GM12878 (cell line): ENCODE measurements at regions not wholly inside any gene's neighbourhood (a gene's known extent, or its start where the extent isn't known, plus 50 kb on each side); places are given as distances from the start of the nearest gene placed in this dataset.

Source experiments
- ATAC-seq: fragments of 200-7000 bp; cut with Tn5 transposase; 3 replicates; pipeline ENCODE4 v1.9.1; 2020; ENCODE audit warnings: mild to moderate bottlenecking, moderate library complexity
- BruUV-seq: library from RNA; stranded (reverse); fragments of 400-500 nt; replicated peaks from 2 replicates; lab custom pipeline; 2021; lab: Mats Ljungman, UMichigan
- CTCF ChIA-PET: fragments of 300-600 bp; sonication (Branson Sonifier 250); formaldehyde crosslinking; extraction: SDS; loops from one replicate; lab custom pipeline; 2021; ENCODE audit warnings: inconsistent platforms; lab: Yijun Ruan, JAX
- POLR2A ChIA-PET: fragments of 350-600 bp; formaldehyde crosslinking; extraction: SDS; loops from one replicate; lab custom pipeline; 2021; ENCODE audit warnings: inconsistent platforms; lab: Charles Lee
- RAD21 ChIA-PET: fragments of 300-600 bp; sonication (Branson Sonifier 250); formaldehyde crosslinking; loops from one replicate; lab custom pipeline; 2023; ENCODE audit warnings: antibody characterized with exemption; ENCODE audit not compliant: unreplicated experiment; lab: Charles Lee
- SMC1A ChIA-PET: fragments of 300-600 bp; sonication (Branson Sonifier 250); formaldehyde crosslinking; loops from one replicate; lab custom pipeline; 2023; ENCODE audit not compliant: unreplicated experiment, uncharacterized antibody; lab: Charles Lee
- DNase-seq: peaks from one replicate; pipeline ENCODE4 v3.0.0-alpha.2; 2011; ENCODE audit warnings: low read depth, low spot score
- FAIRE-seq: peaks from 3 replicates; lab custom pipeline; 2011; peaks lifted over from hg19 to GRCh38; lab: Jason Lieb, UNC
- H2AFZ ChIP-seq: 2 replicates; pipeline ENCODE4 v1.6.0; 2011; ENCODE audit warnings: low read depth, low read length, control low read depth; ENCODE audit not compliant: control insufficient read depth
- H3K27ac ChIP-seq: 2 replicates; pipeline ENCODE4 v1.5.1; 2011; ENCODE audit warnings: control low read depth; ENCODE audit not compliant: control insufficient read depth, insufficient read depth
- H3K27me3 ChIP-seq, 2 experiments: replicated peaks in 1 of 2; 2 replicates each; pipeline versions ENCODE4 v1.6.0 to v1.6.1; 2011; ENCODE audit warnings: low read length in 1 of 2; ENCODE audit not compliant: control insufficient read depth in 2 of 2, insufficient read depth in 2 of 2
- H3K36me3 ChIP-seq, 2 experiments: 2 replicates each; pipeline ENCODE4 v1.5.1; 2011; ENCODE audit warnings: low read length in 1 of 2; ENCODE audit not compliant: control insufficient read depth in 2 of 2, insufficient read depth in 2 of 2
- H3K4me1 ChIP-seq: 2 replicates; pipeline ENCODE4 v1.6.1; 2011; ENCODE audit warnings: mild to moderate bottlenecking, low read length, moderate library complexity, mixed read lengths; ENCODE audit not compliant: control insufficient read depth, insufficient read depth
- H3K4me2 ChIP-seq: 2 replicates; pipeline ENCODE4 v1.6.0; 2011; ENCODE audit warnings: control low read depth; ENCODE audit not compliant: control insufficient read depth, insufficient read depth
- H3K4me3 ChIP-seq: fragments of 200-600 bp; sonication (generic); 2 replicates; pipeline ENCODE4 v1.5.1; 2016
- H3K79me2 ChIP-seq: 2 replicates; pipeline ENCODE4 v1.6.0; 2011; ENCODE audit warnings: low read length; ENCODE audit not compliant: control insufficient read depth, insufficient read depth
- H3K9ac ChIP-seq: 2 replicates; pipeline ENCODE4 v1.8.0; 2011; ENCODE audit warnings: low read length, control low read depth, mixed read lengths; ENCODE audit not compliant: control insufficient read depth, insufficient read depth
- H3K9me3 ChIP-seq: replicated peaks from 3 replicates; pipeline ENCODE4 v1.5.1; 2011; ENCODE audit warnings: mild to moderate bottlenecking, low read length; ENCODE audit not compliant: control insufficient read depth, insufficient read depth
- H4K20me1 ChIP-seq: 2 replicates; pipeline ENCODE4 v1.6.0; 2011; ENCODE audit not compliant: control insufficient read depth, insufficient read depth
- MTA2 ChIP-seq: fragments of 450-650 bp; IDR thresholded peaks from 2 replicates; pipeline ENCODE4 v1.6.1; 2016; ENCODE audit warnings: low read depth, mild to moderate bottlenecking, moderate library complexity
- SMARCA5 ChIP-seq: fragments of 450-650 bp; IDR thresholded peaks from 2 replicates; pipeline ENCODE4 v1.6.1; 2017; ENCODE audit warnings: mild to moderate bottlenecking
- SUZ12 ChIP-seq: fragments of 200-600 bp; sonication (generic); IDR thresholded peaks from one replicate; pipeline ENCODE4 v1.6.1; 2018; ENCODE audit warnings: antibody characterized with exemption, mild to moderate bottlenecking; ENCODE audit not compliant: unreplicated experiment
- ZNF217 ChIP-seq: fragments of 450-650 bp; IDR thresholded peaks from 2 replicates; pipeline ENCODE4 v1.6.1; 2017; ENCODE audit warnings: antibody characterized with exemption, mild to moderate bottlenecking
- WGBS: methylation state at CpG from one replicate; pipeline ENCODE4 v1.1.6; 2016; ENCODE audit warnings: low lambda C conversion rate; ENCODE audit not compliant: insufficient replicate concordance, insufficient coverage; ENCODE audit errors: missing lambda C conversion rate; 5-methylcytosine and 5-hydroxymethylcytosine counted together
- in situ Hi-C: fragments of 300-500 bp; cut with MboI; formaldehyde crosslinking; loops from 9 replicates; pipeline ENCODE4 v1.14.3; 2018; ENCODE audit warnings: mixed read lengths
- intact Hi-C: fragments of 100-400 bp; cut with micrococcal nuclease; formaldehyde crosslinking; loops from one replicate; pipeline ENCODE4 v1.14.2; 2022; ENCODE audit not compliant: unreplicated experiment
- TF ChIP-seq, protein P1 (sequence below): fragments of 450-650 bp; IDR thresholded peaks from 2 replicates; pipeline ENCODE4 v1.6.1; 2016; ENCODE audit warnings: mild to moderate bottlenecking
- TF ChIP-seq, protein P2 (sequence below): fragments of 450-650 bp; conservative IDR thresholded peaks from 2 replicates; pipeline ENCODE4 v1.6.1; 2017; ENCODE audit warnings: mild to moderate bottlenecking, moderate library complexity

DNA sequence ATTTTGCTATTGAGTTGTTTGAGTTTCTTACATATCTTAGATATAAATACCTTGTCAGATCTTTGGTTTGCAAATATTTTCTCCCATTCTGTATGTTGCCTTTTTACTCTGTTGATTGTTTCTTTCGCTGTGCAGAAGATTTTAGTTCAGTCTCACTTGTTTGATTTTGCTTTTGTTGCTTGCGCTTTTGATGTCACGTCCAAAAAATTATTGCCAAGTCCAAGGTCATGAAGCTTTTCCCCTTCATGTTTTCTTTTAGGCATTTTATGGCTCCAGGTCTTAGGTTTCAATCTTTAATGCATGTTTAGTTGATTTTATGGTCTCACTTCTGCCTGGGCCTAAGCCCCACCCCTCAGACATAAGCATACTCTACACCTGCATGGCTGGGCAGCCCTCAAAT is 131.5 kb upstream of the TNC start:
- no peak for FAIRE-seq
- no peaks in the 10 kb centered on the region for H3K36me3 ChIP-seq
- no peak for DNase-seq
- no peaks in the 10 kb centered on the region for H4K20me1 ChIP-seq
- ChIA-PET CTCF (no interaction called here), RAD21 (no interaction called here), POLR2A (no interaction called here), SMC1A (no interaction called here)
- BruUV-seq = no TSS peak
- TF ChIP-seq MTA2 (no peak), SUZ12 (no peak), SMARCA5 (no peak), ZNF217 (no peak)
- TF ChIP-seq, protein P1, sequence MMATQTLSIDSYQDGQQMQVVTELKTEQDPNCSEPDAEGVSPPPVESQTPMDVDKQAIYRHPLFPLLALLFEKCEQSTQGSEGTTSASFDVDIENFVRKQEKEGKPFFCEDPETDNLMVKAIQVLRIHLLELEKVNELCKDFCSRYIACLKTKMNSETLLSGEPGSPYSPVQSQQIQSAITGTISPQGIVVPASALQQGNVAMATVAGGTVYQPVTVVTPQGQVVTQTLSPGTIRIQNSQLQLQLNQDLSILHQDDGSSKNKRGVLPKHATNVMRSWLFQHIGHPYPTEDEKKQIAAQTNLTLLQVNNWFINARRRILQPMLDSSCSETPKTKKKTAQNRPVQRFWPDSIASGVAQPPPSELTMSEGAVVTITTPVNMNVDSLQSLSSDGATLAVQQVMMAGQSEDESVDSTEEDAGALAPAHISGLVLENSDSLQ = no peak
- TF ChIP-seq, protein P2, sequence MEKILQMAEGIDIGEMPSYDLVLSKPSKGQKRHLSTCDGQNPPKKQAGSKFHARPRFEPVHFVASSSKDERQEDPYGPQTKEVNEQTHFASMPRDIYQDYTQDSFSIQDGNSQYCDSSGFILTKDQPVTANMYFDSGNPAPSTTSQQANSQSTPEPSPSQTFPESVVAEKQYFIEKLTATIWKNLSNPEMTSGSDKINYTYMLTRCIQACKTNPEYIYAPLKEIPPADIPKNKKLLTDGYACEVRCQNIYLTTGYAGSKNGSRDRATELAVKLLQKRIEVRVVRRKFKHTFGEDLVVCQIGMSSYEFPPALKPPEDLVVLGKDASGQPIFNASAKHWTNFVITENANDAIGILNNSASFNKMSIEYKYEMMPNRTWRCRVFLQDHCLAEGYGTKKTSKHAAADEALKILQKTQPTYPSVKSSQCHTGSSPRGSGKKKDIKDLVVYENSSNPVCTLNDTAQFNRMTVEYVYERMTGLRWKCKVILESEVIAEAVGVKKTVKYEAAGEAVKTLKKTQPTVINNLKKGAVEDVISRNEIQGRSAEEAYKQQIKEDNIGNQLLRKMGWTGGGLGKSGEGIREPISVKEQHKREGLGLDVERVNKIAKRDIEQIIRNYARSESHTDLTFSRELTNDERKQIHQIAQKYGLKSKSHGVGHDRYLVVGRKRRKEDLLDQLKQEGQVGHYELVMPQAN = no peak
- H3K79me2 ChIP-seq = no peaks in the 10 kb centered on the region
- no peaks in the 10 kb centered on the region for H3K27me3 ChIP-seq
- WGBS = 49% methylated on average over 3 of the region's 3 CpGs
- intact Hi-C loops (no loop called here), in situ Hi-C loops (no loop called here)
- no peak for ATAC-seq
- H3K4me3 ChIP-seq = no peak overlapping the region
- no peak overlapping the region for H3K9ac ChIP-seq
- no peak overlapping the region for H3K4me2 ChIP-seq
- H3K27ac ChIP-seq = no peak overlapping the region
- H2AFZ ChIP-seq = no peak overlapping the region
- H3K4me1 ChIP-seq = no peaks in the 10 kb centered on the region
- no peaks in the 10 kb centered on the region for H3K9me3 ChIP-seq
